ENCODE measurements at regions not wholly inside any gene's neighbourhood (a gene's known extent, or its start where the extent isn't known, plus 50 kb on each side); places are given as distances from the start of the nearest gene placed in this dataset.

- TF ChIP-seq CTCF (IDR thresholded peaks at IDR 0.05; ENCODE audit: low read depth, low read length): no peak
- no peak for TF ChIP-seq EZH2phosphoT487 (IDR thresholded peaks at IDR 0.05; ENCODE audit: low read depth)
Observed at GRCh38 chr10:16242859-16243613, 193.8 kb upstream of the PTER start.

Measured in OCI-LY3 (cell line).